Breast epithelium (tissue), 4 donors: ENCODE measurements at regions not wholly inside any gene's neighbourhood (a gene's known extent, or its start where the extent isn't known, plus 50 kb on each side); places are given as distances from the start of the nearest gene placed in this dataset.
"Not testable (repeated sequence)": the region's sequence is repeated elsewhere in the genome, so short reads cannot be mapped to it uniquely, and the experiment has no call there.

Experiments
- DNase-seq, 2 donors: peaks; one replicate each; pipeline ENCODE4 v3.0.0-alpha.2; 2019; ENCODE audit warnings: low spot score in 2 of 2
- H3K27ac ChIP-seq, 2 donors: fragments of 200-600 bp; sonication (generic) in 1 of 2; one replicate each; pipeline ENCODE4 v1.5.1; 2016 to 2019; ENCODE audit warnings: mild to moderate bottlenecking in 1 of 2
- H3K27me3 ChIP-seq, 2 donors: fragments of 200-600 bp; sonication (generic) in 1 of 2; one replicate each; pipeline versions ENCODE4 v1.5.1 to v1.6.0; 2017 to 2019; ENCODE audit warnings: control low read depth in 1 of 2, mild to moderate bottlenecking in 1 of 2
- H3K36me3 ChIP-seq: fragments of 200-600 bp; one replicate; pipeline ENCODE4 v1.5.1; 2019
- H3K4me1 ChIP-seq, 2 donors: fragments of 200-600 bp; sonication (generic); one replicate each; pipeline ENCODE4 v1.5.1; 2016 to 2019; ENCODE audit warnings: control low read depth in 1 of 2
- H3K4me3 ChIP-seq, 3 donors: fragments of 200-600 bp; sonication (generic); 1 replicate in 2 of 3; 2 replicates in 1 of 3; pipeline ENCODE4 v1.5.1; 2016 to 2019; ENCODE audit warnings: mild to moderate bottlenecking in 3 of 3, moderate library complexity in 2 of 3
- H3K9me3 ChIP-seq, 2 donors: fragments of 200-600 bp; sonication (generic) in 1 of 2; one replicate each; pipeline ENCODE4 v1.5.1; 2016 to 2019; ENCODE audit warnings: control low read depth in 1 of 2
- POLR2A ChIP-seq: fragments of 450-650 bp; IDR thresholded peaks from one replicate; pipeline ENCODE4 v1.6.1; 2016; ENCODE audit warnings: antibody characterized with exemption, mild to moderate bottlenecking, moderate library complexity
- POLR2AphosphoS5 ChIP-seq, 3 donors: sonication (generic); formaldehyde crosslinking; IDR thresholded peaks; one replicate each; pipeline ENCODE4 v1.6.1; 2017; ENCODE audit warnings: antibody characterized with exemption in 3 of 3
- intact Hi-C: fragments of 100-400 bp; cut with DNase I; formaldehyde crosslinking; loops from one replicate; pipeline ENCODE4 v1.15.1; 2023; ENCODE audit warnings: low total_unique reads
- TF ChIP-seq, protein P1 (sequence below), 3 donors: fragments of 450-650 bp; IDR thresholded peaks; one replicate each; pipeline ENCODE4 v1.5.1; 2016 to 2017; ENCODE audit warnings: antibody characterized with exemption in 3 of 3, mild to moderate bottlenecking in 3 of 3, moderate library complexity in 3 of 3

- Histone ChIP-seq H3K9me3 (no peaks in the 10 kb centered on the region), H3K4me1 (no peaks in the 10 kb centered on the region), H3K36me3 (no peaks in the 10 kb centered on the region), H3K4me3 (no peak overlapping the region), H3K27ac (no peak overlapping the region), H3K27me3 (no peaks in the 10 kb centered on the region)
- no peak for TF ChIP-seq POLR2A
- no peak for TF ChIP-seq POLR2AphosphoS5 (IDR thresholded peaks at IDR 0.05)
- TF ChIP-seq, protein P1, sequence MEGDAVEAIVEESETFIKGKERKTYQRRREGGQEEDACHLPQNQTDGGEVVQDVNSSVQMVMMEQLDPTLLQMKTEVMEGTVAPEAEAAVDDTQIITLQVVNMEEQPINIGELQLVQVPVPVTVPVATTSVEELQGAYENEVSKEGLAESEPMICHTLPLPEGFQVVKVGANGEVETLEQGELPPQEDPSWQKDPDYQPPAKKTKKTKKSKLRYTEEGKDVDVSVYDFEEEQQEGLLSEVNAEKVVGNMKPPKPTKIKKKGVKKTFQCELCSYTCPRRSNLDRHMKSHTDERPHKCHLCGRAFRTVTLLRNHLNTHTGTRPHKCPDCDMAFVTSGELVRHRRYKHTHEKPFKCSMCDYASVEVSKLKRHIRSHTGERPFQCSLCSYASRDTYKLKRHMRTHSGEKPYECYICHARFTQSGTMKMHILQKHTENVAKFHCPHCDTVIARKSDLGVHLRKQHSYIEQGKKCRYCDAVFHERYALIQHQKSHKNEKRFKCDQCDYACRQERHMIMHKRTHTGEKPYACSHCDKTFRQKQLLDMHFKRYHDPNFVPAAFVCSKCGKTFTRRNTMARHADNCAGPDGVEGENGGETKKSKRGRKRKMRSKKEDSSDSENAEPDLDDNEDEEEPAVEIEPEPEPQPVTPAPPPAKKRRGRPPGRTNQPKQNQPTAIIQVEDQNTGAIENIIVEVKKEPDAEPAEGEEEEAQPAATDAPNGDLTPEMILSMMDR (IDR thresholded peaks at IDR 0.05), result no peak
- no peak for DNase-seq
- intact Hi-C loops, result no loop called here
Observed at GRCh38 chr3:162710332-162711112, 1213.9 kb downstream of the OTOL1 start.

DNA sequence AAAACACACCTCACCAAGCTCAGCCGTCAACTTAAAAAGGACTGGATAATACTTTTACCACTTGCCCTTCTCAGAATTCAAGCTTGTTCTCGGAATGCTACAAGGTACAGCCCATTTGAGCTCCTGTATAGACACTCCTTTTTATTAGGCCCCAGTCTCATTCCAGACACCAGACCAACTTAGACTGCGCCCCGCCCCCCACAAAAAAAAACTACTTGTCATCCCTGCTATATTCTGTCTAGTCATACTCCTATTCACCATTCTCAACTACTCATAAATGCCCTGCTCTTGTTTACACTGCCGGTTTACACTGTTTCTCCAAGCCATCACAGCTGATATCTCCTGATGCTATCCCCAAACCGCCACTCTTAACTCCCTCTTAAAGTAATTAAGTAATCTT is 1220.5 kb downstream of the OTOL1 start:
- H3K4me1 ChIP-seq, H3K36me3 ChIP-seq, H3K27ac ChIP-seq, DNase-seq, H3K27me3 ChIP-seq, H3K9me3 ChIP-seq, H3K4me3 ChIP-seq, intact Hi-C loops: not testable (repeated sequence)

GRCh38 chr3:162718697-162719096 is 1222.1 kb downstream of the OTOL1 start:
- intact Hi-C loops, result no loop called here
- H3K27ac ChIP-seq, result no peak overlapping the region

GRCh38 chr3:162719684-162720341 is 1223.2 kb downstream of the OTOL1 start:
- H3K27me3 ChIP-seq, result no peaks in the 10 kb centered on the region
- H3K4me1 ChIP-seq, result no peaks in the 10 kb centered on the region
- H3K36me3 ChIP-seq, result no peaks in the 10 kb centered on the region
- no peak for DNase-seq
- TF ChIP-seq, protein P1 (IDR thresholded peaks at IDR 0.05), result no peak
- TF ChIP-seq POLR2A (no peak), POLR2AphosphoS5 (IDR thresholded peaks at IDR 0.05) (no peak)
- H3K9me3 ChIP-seq, result no peaks in the 10 kb centered on the region
- intact Hi-C loops, result no loop called here
- H3K27ac ChIP-seq, result no peak overlapping the region
- H3K4me3 ChIP-seq, result no peak overlapping the region

More at GRCh38 chr3:162718697-162719096, 1222.1 kb downstream of the OTOL1 start:
- Histone ChIP-seq H3K36me3 (no peaks in the 10 kb centered on the region), H3K4me1 (no peaks in the 10 kb centered on the region), H3K4me3 (no peak overlapping the region), H3K9me3 (no peaks in the 10 kb centered on the region), H3K27me3 (no peaks in the 10 kb centered on the region)
- TF ChIP-seq POLR2AphosphoS5 (IDR thresholded peaks at IDR 0.05) (no peak), POLR2A (no peak)
- TF ChIP-seq, protein P1 (IDR thresholded peaks at IDR 0.05), result no peak
- DNase-seq, result no peak

DNA sequence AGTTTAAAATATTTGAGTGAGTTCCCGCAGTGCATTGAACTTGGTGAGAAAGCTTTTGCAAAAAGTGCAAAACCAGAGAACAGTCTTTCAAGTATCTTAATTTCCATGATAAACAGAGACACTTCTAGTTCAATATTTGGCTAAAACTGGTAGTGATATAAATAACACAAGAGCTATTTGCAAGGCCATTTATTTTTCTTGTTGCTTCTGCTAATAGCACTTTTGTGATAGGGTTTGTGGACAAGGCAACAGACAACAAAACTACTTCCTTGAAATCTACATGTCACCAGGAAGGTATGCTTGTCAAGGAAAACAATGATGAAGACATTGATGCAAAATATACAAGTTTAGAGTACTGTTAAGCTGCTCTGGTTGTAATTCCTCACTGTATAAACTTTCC is 1225.1 kb downstream of the OTOL1 start:
- TF ChIP-seq, protein P1 (IDR thresholded peaks at IDR 0.05), result no peak
- TF ChIP-seq POLR2A, result no peak
- no peak for TF ChIP-seq POLR2AphosphoS5 (IDR thresholded peaks at IDR 0.05)
- Histone ChIP-seq H3K4me3 (no peak overlapping the region), H3K9me3 (no peaks in the 10 kb centered on the region), H3K27ac (no peak overlapping the region), H3K27me3 (no peaks in the 10 kb centered on the region), H3K36me3 (no peaks in the 10 kb centered on the region), H3K4me1 (no peaks in the 10 kb centered on the region)
- no peak for DNase-seq
- intact Hi-C loops, result no loop called here
